ENCODE measurements at regions not wholly inside any gene's neighbourhood (a gene's known extent, or its start where the extent isn't known, plus 50 kb on each side); places are given as distances from the start of the nearest gene placed in this dataset.

GRCh38 chr12:118494776-118495175, 118.4 kb downstream of the SUDS3 start:
- TF ChIP-seq CTCF (IDR thresholded peaks at IDR 0.05) (no peak), POLR2A (IDR thresholded peaks at IDR 0.05) (no peak)
